SK-N-SH (cell line): ENCODE measurements at regions not wholly inside any gene's neighbourhood (a gene's known extent, or its start where the extent isn't known, plus 50 kb on each side); places are given as distances from the start of the nearest gene placed in this dataset.

Experiments used
- CTCF ChIA-PET: fragments of 300-600, 350-600 bp; formaldehyde crosslinking; extraction: SDS; loops from one replicate; lab custom pipeline; 2021; lab: Yijun Ruan, JAX
- POLR2A ChIA-PET: fragments of 350-600 bp; sonication (Branson Sonifier 250); formaldehyde crosslinking; extraction: SDS; loops from one replicate; lab custom pipeline; 2020; ENCODE audit warnings: antibody characterized with exemption, inconsistent platforms; lab: Yijun Ruan, JAX
- DNase-seq: peaks from one replicate; pipeline ENCODE4 v3.0.0; 2012
- H2AFZ ChIP-seq: fragments of 200-600 bp; sonication (generic); 2 replicates; pipeline ENCODE4 v1.8.1; 2016; ENCODE audit warnings: antibody characterized with exemption, mild to moderate bottlenecking, low read depth
- H3F3A ChIP-seq: fragments of 200-600 bp; sonication (generic); replicated peaks from 2 replicates; pipeline ENCODE3; 2016; ENCODE audit warnings: antibody characterized with exemption, mild to moderate bottlenecking; ENCODE audit not compliant: insufficient read depth
- H3K27ac ChIP-seq, 2 experiments: fragments of 200-500 bp in 1 of 2; fragments of 200-600 bp in 1 of 2; sonication (Bioruptor generic) in 1 of 2; sonication (generic), shearing (Covaris generic) in 1 of 2; 2 replicates each; pipeline versions ENCODE4 v1.5.1 to v1.6.1; 2014 to 2016; ENCODE audit warnings: low read depth in 2 of 2, inconsistent platforms in 1 of 2, low read length in 1 of 2, mild to moderate bottlenecking in 1 of 2, mixed read lengths in 1 of 2
- H3K27me3 ChIP-seq: fragments of 200-600 bp; sonication (generic), shearing (Covaris generic); 2 replicates; pipeline ENCODE4 v1.6.1; 2016; ENCODE audit warnings: mixed run types; ENCODE audit not compliant: insufficient read depth
- H3K36me3 ChIP-seq, 2 experiments: fragments of 200-500 bp in 1 of 2; fragments of 200-600 bp in 1 of 2; sonication (Bioruptor generic) in 1 of 2; sonication (generic) in 1 of 2; replicated peaks in 1 of 2; 2 replicates each; pipeline versions ENCODE3 to v1.5.1; 2014 to 2016; ENCODE audit warnings: low read length in 1 of 2, mild to moderate bottlenecking in 1 of 2; ENCODE audit not compliant: insufficient read depth in 2 of 2, control insufficient read depth in 1 of 2
- H3K4me1 ChIP-seq, 2 experiments: fragments of 200-500 bp in 1 of 2; fragments of 200-600 bp in 1 of 2; sonication (Bioruptor generic) in 1 of 2; sonication (generic), shearing (Covaris generic) in 1 of 2; 2 replicates each; pipeline versions ENCODE4 v1.5.1 to v1.6.1; 2014 to 2016; ENCODE audit warnings: low read depth in 1 of 2, low read length in 1 of 2, mixed run types in 1 of 2; ENCODE audit not compliant: insufficient read depth in 2 of 2, control insufficient read depth in 1 of 2
- H3K4me2 ChIP-seq: fragments of 200-600 bp; sonication (generic), shearing (Covaris generic); 2 replicates; pipeline ENCODE4 v1.6.1; 2017; ENCODE audit warnings: mixed run types
- H3K4me3 ChIP-seq, 2 experiments: fragments of 200-500 bp in 1 of 2; fragments of 200-600 bp in 1 of 2; sonication (Bioruptor generic) in 1 of 2; sonication (generic), shearing (Covaris generic) in 1 of 2; 2 replicates each; pipeline versions ENCODE4 v1.5.1 to v1.8.1; 2014 to 2016; ENCODE audit warnings: low read depth in 2 of 2, inconsistent platforms in 1 of 2, low read length in 1 of 2, mild to moderate bottlenecking in 1 of 2, mixed read lengths in 1 of 2, moderate library complexity in 1 of 2
- H3K79me2 ChIP-seq: fragments of 200-600 bp; sonication (generic); 2 replicates; pipeline ENCODE4 v1.8.1; 2017; ENCODE audit warnings: mild to moderate bottlenecking; ENCODE audit not compliant: insufficient read depth
- H3K9ac ChIP-seq: fragments of 200-600 bp; sonication (generic); 2 replicates; pipeline ENCODE4 v1.6.1; 2017; ENCODE audit warnings: mixed run types
- H3K9me2 ChIP-seq: fragments of 200-600 bp; sonication (generic); 2 replicates; pipeline ENCODE4 v1.6.1; 2017; ENCODE audit warnings: mixed run types
- H3K9me3 ChIP-seq: fragments of 200-600 bp; sonication (generic); 2 replicates; pipeline ENCODE4 v1.6.1; 2017; ENCODE audit warnings: mixed run types, mild to moderate bottlenecking, moderate library complexity
- H4K20me1 ChIP-seq: fragments of 200-600 bp; sonication (generic); 2 replicates; pipeline ENCODE4 v1.6.1; 2017; ENCODE audit warnings: mild to moderate bottlenecking, mixed run types; ENCODE audit not compliant: insufficient read depth
- CTCF ChIP-seq: fragments of 200-600 bp; sonication (generic); IDR thresholded peaks from 2 replicates; pipeline ENCODE4 v1.6.1; 2017; ENCODE audit warnings: antibody characterized with exemption, mild to moderate bottlenecking, moderate library complexity
- JUND ChIP-seq: IDR thresholded peaks from 2 replicates; pipeline ENCODE4 v1.4.0; 2012
- MXI1 ChIP-seq: IDR thresholded peaks from 2 replicates; pipeline ENCODE4 v1.6.1; 2012; ENCODE audit warnings: mild to moderate bottlenecking, low read depth, low read length, improper control_type of control experiment
- NFIC ChIP-seq: IDR thresholded peaks from 2 replicates; pipeline ENCODE4 v1.4.0; 2012; ENCODE audit warnings: borderline replicate concordance
- PBX3 ChIP-seq: IDR thresholded peaks from 2 replicates; pipeline ENCODE4; 2012
- RAD21 ChIP-seq: IDR thresholded peaks from 2 replicates; pipeline ENCODE4 v1.6.1; 2012; ENCODE audit warnings: mild to moderate bottlenecking, low read length
- RFX5 ChIP-seq: IDR thresholded peaks from 2 replicates; pipeline ENCODE4 v1.6.1; 2012; ENCODE audit warnings: mild to moderate bottlenecking, improper control_type of control experiment, low read length
- RXRA ChIP-seq: IDR thresholded peaks from 2 replicates; pipeline ENCODE4 v1.4.0; 2012; ENCODE audit warnings: low read depth, mild to moderate bottlenecking, borderline replicate concordance
- USF2 ChIP-seq: fragments of 150-350 bp; IDR thresholded peaks from 2 replicates; pipeline ENCODE4 v1.6.1; 2017; ENCODE audit warnings: antibody characterized with exemption, low read length, low read depth, borderline replicate concordance
- WGBS: methylation state at CpG from one replicate; pipeline ENCODE4 v1.1.6; 2017; ENCODE audit warnings: low lambda C conversion rate; 5-methylcytosine and 5-hydroxymethylcytosine counted together

- TF ChIP-seq USF2 (no peak), PBX3 (no peak), JUND (no peak)
These were observed 115.0 kb upstream of the RPH3A start (continued) for GRCh38 chr12:112676507-112676906.

- POLR2A ChIA-PET, result no interaction called here
- H3K9me2 ChIP-seq, result no peaks in the 10 kb centered on the region
- H2AFZ ChIP-seq, result no peak overlapping the region
- WGBS, result 45% methylated on average over 6 of the region's 6 CpGs
- H3K27ac ChIP-seq, result no peak overlapping the region
- no peaks in the 10 kb centered on the region for H3K36me3 ChIP-seq
- no peak overlapping the region for H3K9ac ChIP-seq
- no peak overlapping the region for H3K4me2 ChIP-seq
- no peaks in the 10 kb centered on the region for H3F3A ChIP-seq
- H3K27me3 ChIP-seq, result no peaks in the 10 kb centered on the region
- TF ChIP-seq JUND (no peak), MXI1 (no peak)
- CTCF ChIA-PET, result interaction anchor here (1.3 to 1.4 kb wide), 2 partner anchors 32 to 135 kb away, joined by 3 to 5 read pairs; no protein-coding TSS in a partner anchor
- peaks cover 0 to 14% of the 10 kb centered on the region in 2 experiments; a peak in 2 of 4 replicates for H3K4me1 ChIP-seq
- H3K4me3 ChIP-seq, result no peak overlapping the region
- no peak for DNase-seq
- no peaks in the 10 kb centered on the region for H3K79me2 ChIP-seq
- H4K20me1 ChIP-seq, result no peaks in the 10 kb centered on the region
- H3K9me3 ChIP-seq, result no peaks in the 10 kb centered on the region
These were observed 114.3 kb upstream of the RPH3A start for GRCh38 chr12:112677050-112677765.

- no peak overlapping the region for H3K4me2 ChIP-seq
- no peaks in the 10 kb centered on the region for H4K20me1 ChIP-seq
- no peak for TF ChIP-seq RXRA
- TF ChIP-seq PBX3, result no peak
- no peak for TF ChIP-seq USF2
- no peak for TF ChIP-seq RAD21
- TF ChIP-seq NFIC, result no peak
- no peak for TF ChIP-seq RFX5
- no peak for TF ChIP-seq CTCF
- H2AFZ ChIP-seq, result no peak overlapping the region
- H3K27me3 ChIP-seq, result no peaks in the 10 kb centered on the region
- no peak overlapping the region for H3K4me3 ChIP-seq
- H3F3A ChIP-seq, result no peaks in the 10 kb centered on the region
- POLR2A ChIA-PET, result no interaction called here
- no peak overlapping the region for H3K27ac ChIP-seq
- CTCF ChIA-PET, result no interaction called here
- H3K79me2 ChIP-seq, result no peaks in the 10 kb centered on the region
- H3K4me1 ChIP-seq, result peaks cover 0 to 7% of the 10 kb centered on the region in 2 experiments; a peak in 1 of 4 replicates
- WGBS, result 48% methylated on average over 4 of the region's 4 CpGs
- no peaks in the 10 kb centered on the region for H3K36me3 ChIP-seq
- no peak overlapping the region for H3K9ac ChIP-seq
- DNase-seq, result no peak
- no peaks in the 10 kb centered on the region for H3K9me2 ChIP-seq
- no peaks in the 10 kb centered on the region for H3K9me3 ChIP-seq
These were observed 110.6 kb upstream of the RPH3A start for GRCh38 chr12:112680993-112681392.
